ENCODE measurements at regions not wholly inside any gene's neighbourhood (a gene's known extent, or its start where the extent isn't known, plus 50 kb on each side); places are given as distances from the start of the nearest gene placed in this dataset.
"Not testable (repeated sequence)": the region's sequence is repeated elsewhere in the genome, so short reads cannot be mapped to it uniquely, and the experiment has no call there.

DNA sequence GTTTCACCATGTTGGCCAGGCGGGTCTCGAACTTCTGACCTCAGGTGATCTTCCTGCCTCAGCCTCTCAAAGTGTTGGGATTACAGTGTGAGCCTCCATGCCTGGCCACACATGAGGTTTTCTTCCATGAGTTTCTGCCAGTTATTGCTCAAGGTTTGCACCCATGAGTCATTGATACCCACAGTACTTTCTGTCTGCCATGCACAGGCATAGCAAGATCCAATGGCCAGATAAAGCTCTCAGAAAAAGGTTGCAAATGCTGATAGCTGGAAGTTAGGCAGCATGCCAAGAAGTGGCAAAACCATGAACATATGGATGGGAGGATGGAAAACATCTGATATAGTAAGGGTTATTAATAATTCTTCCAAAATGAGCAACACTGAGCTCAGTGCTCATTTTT, 298.7 kb upstream of the NRG3 start:
- Mint-ChIP-seq H3K9me3 (peaks cover 3% of the 10 kb centered on the region), H3K36me3 (ENCODE audit: low read depth) (no peaks in the 10 kb centered on the region), H3K27ac (no peak overlapping the region), H3K4me3 (no peak overlapping the region), H3K4me1 (ENCODE audit: low read depth) (no peaks in the 10 kb centered on the region), H3K27me3 (ENCODE audit: low read depth) (no peaks in the 10 kb centered on the region)

DNA sequence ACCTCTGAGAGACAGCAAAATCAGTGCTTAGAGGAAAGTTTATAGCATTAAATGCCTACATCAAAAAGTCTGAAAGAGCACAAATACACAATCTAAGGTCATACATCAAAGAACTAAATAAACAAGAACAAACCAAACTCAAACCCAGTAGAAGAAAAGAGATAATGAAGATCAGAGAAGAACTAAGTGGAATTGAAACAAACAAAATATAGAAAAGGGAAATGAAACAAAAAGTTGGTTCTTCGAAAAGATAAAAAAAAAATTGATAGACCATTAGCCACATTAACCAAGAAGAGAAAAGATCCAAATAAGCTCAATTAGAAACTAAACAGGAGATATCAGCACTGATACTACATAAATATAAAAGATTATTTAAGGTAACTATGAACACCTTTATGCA, 280.0 kb upstream of the NRG3 start:
- H3K4me1 Mint-ChIP-seq (ENCODE audit: low read depth): no peaks in the 10 kb centered on the region
- H3K4me3 Mint-ChIP-seq: no peak overlapping the region
- H3K27me3 Mint-ChIP-seq (ENCODE audit: low read depth): no peaks in the 10 kb centered on the region
- H3K27ac Mint-ChIP-seq: no peak overlapping the region
- H3K36me3 Mint-ChIP-seq (ENCODE audit: low read depth): no peaks in the 10 kb centered on the region
- peaks cover 9% of the 10 kb centered on the region for H3K9me3 Mint-ChIP-seq

DNA sequence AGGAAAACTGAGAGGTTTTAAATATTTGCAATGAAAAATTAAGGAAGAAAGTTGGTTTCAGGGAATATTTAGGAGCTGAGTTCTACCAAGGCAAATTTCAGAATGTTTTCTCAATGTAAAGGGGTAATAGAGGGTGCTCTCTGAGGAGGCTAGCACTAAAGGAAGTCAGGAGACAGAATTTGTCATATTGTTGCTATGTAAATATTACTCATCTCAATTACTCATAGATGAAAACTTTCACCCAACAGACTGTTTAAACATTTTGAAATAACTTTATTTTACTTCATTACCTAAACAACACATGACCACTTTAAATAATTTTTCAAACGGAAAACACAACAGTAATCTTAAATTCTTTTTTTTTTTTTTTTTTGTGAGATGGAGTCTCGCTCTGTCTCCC, 274.8 kb upstream of the NRG3 start:
- Mint-ChIP-seq H3K27ac (no peak overlapping the region), H3K27me3 (ENCODE audit: low read depth) (no peaks in the 10 kb centered on the region), H3K36me3 (ENCODE audit: low read depth) (no peaks in the 10 kb centered on the region), H3K4me1 (ENCODE audit: low read depth) (no peaks in the 10 kb centered on the region), H3K4me3 (no peak overlapping the region), H3K9me3 (peaks cover 1% of the 10 kb centered on the region)

DNA sequence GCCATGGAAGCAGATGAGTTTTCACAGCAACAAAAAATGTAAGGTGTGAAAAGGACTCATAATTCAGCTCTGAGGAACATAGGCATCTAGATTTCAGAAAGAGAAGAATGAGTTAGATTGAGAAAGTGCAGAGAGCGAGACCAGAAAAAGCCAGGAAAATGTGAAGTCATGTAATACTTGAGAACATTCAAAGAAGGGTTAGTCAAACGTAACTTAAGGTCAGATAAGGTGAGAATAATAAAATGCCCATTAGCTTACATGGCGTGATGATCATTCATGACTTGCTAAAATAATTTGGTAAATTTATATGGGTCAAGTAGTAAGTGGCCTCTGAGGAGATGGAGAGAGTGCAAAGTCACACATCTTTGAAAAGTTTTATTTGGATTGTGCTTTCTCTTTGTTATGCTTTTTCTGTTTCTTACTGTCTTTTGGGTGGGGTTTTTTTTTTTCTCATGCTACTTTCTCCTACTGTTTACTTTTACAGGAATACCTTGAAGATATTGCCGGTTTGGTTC, 271.8 kb upstream of the NRG3 start:
- Mint-ChIP-seq H3K9me3 (no peaks in the 10 kb centered on the region), H3K27ac (no peak overlapping the region), H3K27me3 (ENCODE audit: low read depth) (no peaks in the 10 kb centered on the region), H3K36me3 (ENCODE audit: low read depth) (no peaks in the 10 kb centered on the region), H3K4me3 (no peak overlapping the region), H3K4me1 (ENCODE audit: low read depth) (no peaks in the 10 kb centered on the region)

DNA sequence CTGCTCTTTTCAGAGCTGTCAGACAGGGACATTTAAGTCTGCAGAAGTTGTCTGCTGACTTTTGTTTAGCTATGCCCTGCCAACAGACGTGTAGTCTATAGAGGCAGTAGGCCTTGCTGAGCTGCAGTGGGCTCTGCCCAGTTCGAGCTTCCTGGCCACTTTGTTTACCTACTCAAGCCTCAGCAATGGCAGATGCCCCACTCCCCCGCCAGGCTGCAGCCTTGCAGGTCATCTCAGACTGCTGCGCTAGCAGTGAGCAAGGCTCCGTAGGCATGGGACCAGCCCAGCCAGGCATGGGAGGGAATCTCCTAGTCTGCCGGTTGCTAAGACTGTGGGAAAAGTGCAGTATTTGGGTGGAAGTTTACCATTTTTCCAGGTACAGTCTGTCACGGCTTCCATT, 230.5 kb upstream of the NRG3 start:
- H3K27ac Mint-ChIP-seq; H3K27me3 Mint-ChIP-seq (ENCODE audit: low read depth): not testable (repeated sequence)

DNA sequence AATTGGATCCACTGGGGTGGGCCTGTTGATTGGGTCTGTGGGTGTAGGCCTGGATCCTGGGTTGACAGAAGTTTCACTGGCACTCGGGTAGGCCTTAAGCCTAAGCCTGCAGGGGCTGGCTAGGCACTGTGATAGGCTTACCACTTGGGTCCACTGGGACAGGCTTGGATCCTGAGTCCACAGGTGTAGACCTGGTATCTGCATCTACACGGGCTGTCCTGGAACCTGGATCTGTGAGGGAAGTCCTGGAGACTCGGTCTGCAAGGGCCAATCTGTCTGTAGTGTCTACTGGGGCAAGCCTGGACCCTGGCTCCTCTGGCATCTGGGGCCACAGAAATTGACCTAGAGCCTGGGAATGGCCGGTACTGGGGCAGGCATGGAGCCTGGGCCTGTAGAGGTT, 219.0 kb upstream of the NRG3 start:
- Mint-ChIP-seq H3K4me1 (ENCODE audit: low read depth) (no peaks in the 10 kb centered on the region), H3K36me3 (ENCODE audit: low read depth) (no peaks in the 10 kb centered on the region), H3K9me3 (peaks cover 18% of the 10 kb centered on the region), H3K27ac (no peak overlapping the region), H3K4me3 (no peak overlapping the region), H3K27me3 (ENCODE audit: low read depth) (no peaks in the 10 kb centered on the region)

More for the DNA sequence above, 230.5 kb upstream of the NRG3 start:
- H3K36me3 Mint-ChIP-seq (ENCODE audit: low read depth); H3K4me3 Mint-ChIP-seq; H3K4me1 Mint-ChIP-seq (ENCODE audit: low read depth): not testable (repeated sequence)
- peaks cover 10% of the 10 kb centered on the region for H3K9me3 Mint-ChIP-seq

DNA sequence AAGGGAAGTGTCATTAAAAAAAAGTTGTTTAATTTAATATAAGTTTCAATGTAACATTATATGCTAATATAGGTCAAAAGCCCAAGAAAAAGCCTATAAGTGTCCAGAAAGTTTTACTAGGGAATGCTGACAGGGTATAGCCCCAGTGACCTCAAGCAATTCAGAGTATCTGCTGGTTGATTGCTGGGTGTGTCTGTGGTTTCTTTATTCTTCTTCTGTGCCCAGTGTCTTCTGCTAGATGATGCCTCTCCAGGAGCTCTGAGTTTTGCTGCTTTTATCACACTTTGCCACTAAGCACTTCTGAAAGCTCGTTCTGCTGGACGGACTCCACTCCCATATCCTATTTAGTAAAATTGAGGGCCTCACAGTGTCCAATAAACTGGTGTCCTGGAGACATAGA, 212.2 kb upstream of the NRG3 start:
- Mint-ChIP-seq H3K4me1 (ENCODE audit: low read depth) (no peaks in the 10 kb centered on the region), H3K27me3 (ENCODE audit: low read depth) (no peaks in the 10 kb centered on the region), H3K27ac (no peak overlapping the region), H3K36me3 (ENCODE audit: low read depth) (no peaks in the 10 kb centered on the region), H3K9me3 (peaks cover 14% of the 10 kb centered on the region), H3K4me3 (no peak overlapping the region)

DNA sequence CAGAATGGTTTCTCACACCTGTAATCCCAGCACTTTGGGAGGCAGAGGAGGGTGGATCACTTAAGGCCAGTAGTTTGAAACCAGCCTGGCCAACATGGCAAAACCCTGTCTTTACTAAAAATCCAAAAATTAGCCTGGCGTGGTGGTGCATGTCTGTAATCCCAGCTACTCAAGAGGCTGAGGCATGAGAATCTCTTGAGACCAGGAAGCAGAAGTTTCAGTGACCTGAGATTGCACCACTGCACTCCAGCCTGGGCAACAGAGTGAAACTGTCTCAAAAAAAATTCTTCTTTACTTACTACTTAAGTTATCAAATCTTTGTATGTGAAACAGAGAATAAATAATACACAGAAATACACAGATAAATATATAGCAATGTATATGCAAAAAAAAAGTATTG, 210.2 kb upstream of the NRG3 start:
- not testable (repeated sequence) for H3K36me3 Mint-ChIP-seq (ENCODE audit: low read depth); H3K27ac Mint-ChIP-seq; H3K4me3 Mint-ChIP-seq; H3K27me3 Mint-ChIP-seq (ENCODE audit: low read depth); H3K4me1 Mint-ChIP-seq (ENCODE audit: low read depth)
- H3K9me3 Mint-ChIP-seq: peaks cover 20% of the 10 kb centered on the region

DNA sequence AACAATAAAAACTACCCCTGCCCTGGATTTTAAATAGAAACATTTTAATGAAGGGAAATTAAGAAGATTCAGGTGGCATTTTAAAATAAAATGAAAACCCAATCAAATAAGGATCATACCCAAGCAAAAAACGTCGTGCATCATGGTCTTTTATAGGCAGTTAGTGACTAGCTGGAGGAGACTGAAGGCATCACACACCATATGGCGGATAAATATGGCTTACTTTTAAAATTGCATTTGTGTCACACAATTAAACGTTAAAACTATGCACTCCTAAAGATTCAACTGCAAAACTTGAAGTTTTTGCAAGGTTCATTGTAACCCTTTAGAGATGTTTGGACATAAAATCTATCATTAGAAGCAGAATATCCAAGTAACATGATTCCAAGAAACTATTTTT, 200.1 kb upstream of the NRG3 start:
- H3K4me1 Mint-ChIP-seq (ENCODE audit: low read depth): no peaks in the 10 kb centered on the region
- no peaks in the 10 kb centered on the region for H3K27me3 Mint-ChIP-seq (ENCODE audit: low read depth)
- no peak overlapping the region for H3K4me3 Mint-ChIP-seq
- H3K9me3 Mint-ChIP-seq: peaks cover 13% of the 10 kb centered on the region
- no peak overlapping the region for H3K27ac Mint-ChIP-seq
- H3K36me3 Mint-ChIP-seq (ENCODE audit: low read depth): no peaks in the 10 kb centered on the region

DNA sequence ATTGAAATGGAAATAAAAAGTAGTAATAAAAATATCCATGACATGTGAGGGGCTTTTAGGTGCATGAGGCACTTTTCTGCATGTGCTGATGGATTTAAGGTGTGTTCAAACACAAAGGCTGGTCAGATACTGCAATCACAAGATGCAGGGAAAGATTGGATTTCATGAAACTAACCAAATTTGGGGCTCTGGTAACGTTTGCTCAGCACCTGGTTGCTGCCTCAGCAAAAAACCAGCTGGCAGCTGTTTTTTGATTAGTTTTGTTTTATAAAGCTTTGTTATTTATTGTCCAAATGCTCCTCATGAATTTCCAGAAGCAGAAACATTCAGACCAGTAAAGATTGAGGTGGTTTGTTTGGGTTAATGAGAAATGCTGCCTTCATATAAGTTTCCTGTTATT, 195.7 kb upstream of the NRG3 start:
- Mint-ChIP-seq H3K27ac (no peak overlapping the region), H3K36me3 (ENCODE audit: low read depth) (no peaks in the 10 kb centered on the region)

DNA sequence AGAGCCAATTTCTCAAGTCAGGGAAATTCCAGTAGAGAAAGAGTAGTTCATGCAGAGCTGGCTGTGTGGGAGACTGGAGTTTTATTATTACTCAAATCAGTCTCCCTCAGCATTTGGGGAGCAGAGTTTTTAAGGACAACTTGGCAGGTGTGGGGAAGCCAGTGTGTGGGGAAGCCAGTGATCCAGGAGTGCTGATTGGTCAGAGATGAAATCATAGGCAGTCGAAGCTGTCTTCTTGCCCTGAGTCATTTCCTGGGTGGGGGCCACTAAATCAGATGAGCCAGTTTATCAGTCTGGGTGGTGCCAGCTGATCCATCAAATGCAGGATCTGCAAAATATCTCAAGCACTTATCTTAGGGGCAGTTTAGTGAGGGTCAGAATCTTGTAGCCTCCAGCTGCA, 194.6 kb upstream of the NRG3 start:
- Mint-ChIP-seq H3K4me3 (no peak overlapping the region), H3K36me3 (ENCODE audit: low read depth) (no peaks in the 10 kb centered on the region), H3K27ac (no peak overlapping the region), H3K27me3 (ENCODE audit: low read depth) (no peaks in the 10 kb centered on the region), H3K9me3 (no peaks in the 10 kb centered on the region), H3K4me1 (ENCODE audit: low read depth) (no peaks in the 10 kb centered on the region)

More for the DNA sequence above, 195.7 kb upstream of the NRG3 start:
- H3K4me3 Mint-ChIP-seq: no peak overlapping the region
- no peaks in the 10 kb centered on the region for H3K4me1 Mint-ChIP-seq (ENCODE audit: low read depth)
- no peaks in the 10 kb centered on the region for H3K27me3 Mint-ChIP-seq (ENCODE audit: low read depth)
- peaks cover 3% of the 10 kb centered on the region for H3K9me3 Mint-ChIP-seq

DNA sequence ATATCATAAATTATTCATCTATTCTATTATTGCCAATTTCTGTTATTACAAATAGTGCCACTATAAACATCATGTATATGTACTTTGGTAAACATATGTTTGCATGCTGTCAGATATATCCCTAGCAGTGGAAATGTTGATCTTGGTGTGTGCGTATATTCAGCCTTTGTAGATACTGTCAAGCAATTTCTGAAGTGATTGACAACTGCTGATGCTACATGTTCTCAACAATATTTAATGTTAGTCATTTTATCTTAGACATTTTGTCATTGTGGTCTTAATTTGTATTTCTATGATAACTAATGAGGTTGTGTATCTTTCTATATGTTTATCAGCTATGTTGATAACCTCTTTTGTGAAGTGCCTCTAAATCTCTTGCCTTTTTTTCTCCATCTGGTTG, 186.5 kb upstream of the NRG3 start:
- Mint-ChIP-seq H3K4me3 (no peak overlapping the region), H3K4me1 (ENCODE audit: low read depth) (no peaks in the 10 kb centered on the region), H3K27ac (no peak overlapping the region), H3K36me3 (ENCODE audit: low read depth) (no peaks in the 10 kb centered on the region), H3K27me3 (ENCODE audit: low read depth) (no peaks in the 10 kb centered on the region), H3K9me3 (no peaks in the 10 kb centered on the region)

DNA sequence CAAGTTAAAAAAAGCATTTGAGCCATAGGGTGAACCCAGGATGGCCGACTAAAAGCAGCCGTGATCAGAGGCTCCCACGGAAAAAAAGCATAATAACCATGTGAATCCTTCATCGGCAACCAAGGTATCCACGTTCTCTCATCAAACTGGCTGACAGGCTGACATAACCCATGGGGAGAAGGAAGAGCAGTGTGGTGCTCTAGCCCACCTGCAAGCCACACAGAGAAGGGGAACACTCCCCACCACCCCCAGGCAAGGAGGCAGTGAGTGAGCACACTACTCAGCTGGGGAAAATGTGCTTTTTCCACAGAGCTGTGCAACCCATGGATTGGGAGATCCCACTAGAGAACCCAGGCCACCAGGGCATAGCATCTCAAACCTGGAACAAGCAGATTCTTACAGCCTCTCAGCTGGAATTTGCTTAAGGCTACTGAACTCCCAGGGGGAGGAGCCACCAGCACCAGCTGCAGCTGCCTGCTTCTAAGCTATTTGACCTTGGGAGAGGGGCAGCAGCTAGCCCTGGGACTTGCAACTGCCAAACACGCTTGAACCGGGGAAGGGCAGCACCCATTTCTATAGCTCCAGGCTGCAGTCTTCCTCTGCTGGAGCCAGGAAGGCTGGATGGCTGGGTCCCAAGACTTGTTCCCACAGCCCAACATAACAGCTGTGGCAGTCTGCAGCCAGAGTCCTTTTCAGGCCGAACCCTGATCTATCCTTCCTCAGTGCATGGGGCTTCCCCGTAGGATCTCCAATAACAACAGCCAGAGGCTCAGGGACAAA, 178.2 kb upstream of the NRG3 start:
- Mint-ChIP-seq H3K9me3 (peaks cover 9% of the 10 kb centered on the region), H3K27ac (no peak overlapping the region), H3K4me1 (ENCODE audit: low read depth) (no peaks in the 10 kb centered on the region)

DNA sequence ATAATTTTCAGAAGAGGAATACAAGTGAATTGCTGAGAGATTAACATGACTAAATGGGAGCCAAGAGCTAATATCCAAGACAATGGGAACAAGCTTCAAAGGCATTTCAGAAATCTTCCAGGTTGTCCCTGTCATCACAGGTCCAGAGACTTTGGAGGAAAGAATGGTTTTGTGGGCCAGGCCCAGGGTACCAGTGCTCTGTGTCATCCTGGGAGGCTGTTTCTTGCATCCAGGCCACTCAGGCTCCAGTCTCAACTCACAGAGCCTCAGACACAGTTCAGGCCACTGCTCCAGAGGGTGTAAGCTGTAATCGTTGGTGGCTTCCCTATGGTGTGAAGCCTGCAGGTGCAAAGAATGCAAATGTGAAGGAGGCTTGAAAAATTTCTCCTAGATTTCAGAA, 170.4 kb upstream of the NRG3 start:
- Mint-ChIP-seq H3K36me3 (ENCODE audit: low read depth) (no peaks in the 10 kb centered on the region), H3K4me1 (ENCODE audit: low read depth) (no peaks in the 10 kb centered on the region), H3K27ac (no peak overlapping the region), H3K4me3 (no peak overlapping the region), H3K9me3 (peaks cover 5% of the 10 kb centered on the region), H3K27me3 (ENCODE audit: low read depth) (no peaks in the 10 kb centered on the region)

More for the DNA sequence above, 178.2 kb upstream of the NRG3 start:
- no peaks in the 10 kb centered on the region for H3K27me3 Mint-ChIP-seq (ENCODE audit: low read depth)
- H3K4me3 Mint-ChIP-seq: no peak overlapping the region
- no peaks in the 10 kb centered on the region for H3K36me3 Mint-ChIP-seq (ENCODE audit: low read depth)

DNA sequence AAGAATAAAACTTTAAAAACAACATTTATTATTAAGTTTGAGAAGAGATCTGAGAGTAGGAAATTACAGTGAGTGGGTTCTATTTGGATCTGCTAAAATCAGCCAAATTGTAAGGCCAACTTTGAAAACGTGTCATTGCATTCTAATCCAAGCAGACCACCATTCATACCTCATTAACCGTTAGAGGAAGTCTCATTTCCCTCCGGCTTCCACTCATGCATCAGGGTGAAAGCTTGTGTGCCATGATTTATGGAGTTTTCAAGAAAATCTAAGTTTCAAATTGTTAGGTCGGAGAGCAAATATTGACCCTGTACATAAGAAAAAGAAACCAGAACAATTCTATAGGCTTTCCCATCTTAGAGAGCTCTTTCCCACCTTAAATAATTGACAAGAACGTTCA, 166.6 kb upstream of the NRG3 start:
- H3K27ac Mint-ChIP-seq: no peak overlapping the region
- no peaks in the 10 kb centered on the region for H3K4me1 Mint-ChIP-seq (ENCODE audit: low read depth)
- peaks cover 5% of the 10 kb centered on the region for H3K9me3 Mint-ChIP-seq
- H3K27me3 Mint-ChIP-seq (ENCODE audit: low read depth): no peaks in the 10 kb centered on the region
- no peaks in the 10 kb centered on the region for H3K36me3 Mint-ChIP-seq (ENCODE audit: low read depth)
- H3K4me3 Mint-ChIP-seq: no peak overlapping the region

DNA sequence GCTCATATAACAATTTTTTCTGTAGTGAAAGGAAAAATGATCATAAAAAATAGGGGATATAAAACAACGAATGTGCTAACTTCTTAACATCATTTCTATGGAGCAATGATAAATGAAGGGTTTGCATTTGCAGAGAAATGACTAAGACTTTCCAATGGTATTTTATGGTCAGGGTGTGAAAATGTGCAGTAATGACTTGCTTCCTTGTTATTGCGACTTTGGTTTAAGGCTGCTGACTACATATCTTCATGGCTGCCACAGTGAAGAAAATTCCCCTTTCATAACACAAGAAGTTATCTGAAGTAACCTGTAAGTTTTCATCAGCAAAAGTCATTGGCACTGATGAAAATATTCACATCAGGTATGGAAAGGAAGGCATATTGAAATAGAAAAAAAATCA, 166.1 kb upstream of the NRG3 start:
- Mint-ChIP-seq H3K27ac (no peak overlapping the region), H3K4me1 (ENCODE audit: low read depth) (no peaks in the 10 kb centered on the region), H3K36me3 (ENCODE audit: low read depth) (no peaks in the 10 kb centered on the region)

More for the DNA sequence above, 166.1 kb upstream of the NRG3 start:
- Mint-ChIP-seq H3K4me3 (no peak overlapping the region), H3K27me3 (ENCODE audit: low read depth) (no peaks in the 10 kb centered on the region), H3K9me3 (peaks cover 2% of the 10 kb centered on the region)

Data from T-helper 1 cell treated with Interleukin-12 subunit alpha and Interleukin-12 subunit beta and Interleukin-4 antibody, amounts not matched to agents 30 μg/mL and 1 μg/mL, for 36 hours (primary cell).